CD4-positive, alpha-beta T cell (primary cell): ENCODE measurements at regions not wholly inside any gene's neighbourhood (a gene's known extent, or its start where the extent isn't known, plus 50 kb on each side); places are given as distances from the start of the nearest gene placed in this dataset.

ENCODE experiments used
- ATAC-seq: fragments of 200-7000 bp; cut with Tn5 transposase; one replicate; pipeline ENCODE4 v1.10.0; 2022; ENCODE audit warnings: mild to moderate bottlenecking; ENCODE audit not compliant: poor library complexity
- CTCF ChIA-PET: fragments of 350-600 bp; sonication (Branson Sonifier 250); formaldehyde crosslinking; loops from one replicate; lab custom pipeline; 2021; ENCODE audit warnings: antibody characterized with exemption, inconsistent platforms; lab: Charles Lee
- POLR2A ChIA-PET: fragments of 350-600 bp; sonication (Branson Sonifier 250); formaldehyde crosslinking; loops from one replicate; lab custom pipeline; 2021; ENCODE audit warnings: antibody characterized with exemption, inconsistent platforms; lab: Charles Lee
- DNase-seq, 14 experiments: peaks; one replicate each; pipeline ENCODE4 v3.0.0-alpha.2; 2013 to 2020; ENCODE audit warnings: mixed read lengths in 2 of 14
- H3K27ac ChIP-seq, 2 donors: one replicate each; pipeline versions ENCODE4 v1.5.1 to v1.7.0; 2013; ENCODE audit warnings: low read length in 2 of 2, low read depth in 1 of 2, mild to moderate bottlenecking in 1 of 2
- H3K27me3 ChIP-seq, 2 experiments: 1 replicate in 1 of 2; 2 replicates in 1 of 2; pipeline versions ENCODE4 v1.6.1 to v1.7.0; 2013; ENCODE audit warnings: low read length in 2 of 2, control low read depth in 1 of 2, mild to moderate bottlenecking in 1 of 2, moderate library complexity in 1 of 2; ENCODE audit not compliant: insufficient read depth in 2 of 2, control insufficient read depth in 1 of 2
- H3K36me3 ChIP-seq: one replicate; pipeline ENCODE4 v1.6.1; 2013; ENCODE audit warnings: low read length, control low read depth; ENCODE audit not compliant: insufficient read depth
- H3K4me1 ChIP-seq: one replicate; pipeline ENCODE4 v1.6.1; 2013; ENCODE audit warnings: low read length, control low read depth; ENCODE audit not compliant: insufficient read depth
- H3K4me3 ChIP-seq: one replicate; pipeline ENCODE4 v1.5.1; 2013; ENCODE audit warnings: mild to moderate bottlenecking, low read length, moderate library complexity
- H3K9me3 ChIP-seq, 2 experiments: 1 replicate in 1 of 2; 2 replicates in 1 of 2; pipeline versions ENCODE4 v1.6.1 to v1.7.0; 2013; ENCODE audit warnings: low read length in 2 of 2, mild to moderate bottlenecking in 2 of 2, control low read depth in 1 of 2, moderate library complexity in 1 of 2; ENCODE audit not compliant: control insufficient read depth in 1 of 2, insufficient read depth in 1 of 2
- H3K27ac Mint-ChIP-seq: one replicate; pipeline ENCODE4 v1.8.0; 2020; ENCODE audit warnings: mixed read lengths
- H3K27me3 Mint-ChIP-seq: one replicate; pipeline ENCODE4 v1.8.0; 2021; ENCODE audit warnings: mixed read lengths
- H3K36me3 Mint-ChIP-seq: one replicate; pipeline ENCODE4 v1.8.0; 2021; ENCODE audit warnings: low read depth, mixed read lengths
- H3K4me1 Mint-ChIP-seq: one replicate; pipeline ENCODE4 v1.8.0; 2021; ENCODE audit warnings: low read depth, mixed read lengths
- H3K4me3 Mint-ChIP-seq: one replicate; pipeline ENCODE4 v1.8.0; 2020; ENCODE audit warnings: mild to moderate bottlenecking, mixed read lengths
- H3K9me3 Mint-ChIP-seq: one replicate; pipeline ENCODE4 v1.8.0; 2020; ENCODE audit warnings: mixed read lengths
- intact Hi-C, 2 experiments: fragments of 100-400 bp; cut with DNase I in 1 of 2; cut with micrococcal nuclease in 1 of 2; formaldehyde crosslinking; loops; one replicate each; pipeline versions ENCODE4 v1.15.1 to v1.9.0; 2023 to 2025; cut with DNase I, micrococcal nuclease
- TF ChIP-seq, protein P1 (sequence below): fragments of 200-600 bp; IDR thresholded peaks from one replicate; pipeline ENCODE4 v1.8.0; 2022; ENCODE audit warnings: antibody characterized with exemption, mild to moderate bottlenecking

DNA sequence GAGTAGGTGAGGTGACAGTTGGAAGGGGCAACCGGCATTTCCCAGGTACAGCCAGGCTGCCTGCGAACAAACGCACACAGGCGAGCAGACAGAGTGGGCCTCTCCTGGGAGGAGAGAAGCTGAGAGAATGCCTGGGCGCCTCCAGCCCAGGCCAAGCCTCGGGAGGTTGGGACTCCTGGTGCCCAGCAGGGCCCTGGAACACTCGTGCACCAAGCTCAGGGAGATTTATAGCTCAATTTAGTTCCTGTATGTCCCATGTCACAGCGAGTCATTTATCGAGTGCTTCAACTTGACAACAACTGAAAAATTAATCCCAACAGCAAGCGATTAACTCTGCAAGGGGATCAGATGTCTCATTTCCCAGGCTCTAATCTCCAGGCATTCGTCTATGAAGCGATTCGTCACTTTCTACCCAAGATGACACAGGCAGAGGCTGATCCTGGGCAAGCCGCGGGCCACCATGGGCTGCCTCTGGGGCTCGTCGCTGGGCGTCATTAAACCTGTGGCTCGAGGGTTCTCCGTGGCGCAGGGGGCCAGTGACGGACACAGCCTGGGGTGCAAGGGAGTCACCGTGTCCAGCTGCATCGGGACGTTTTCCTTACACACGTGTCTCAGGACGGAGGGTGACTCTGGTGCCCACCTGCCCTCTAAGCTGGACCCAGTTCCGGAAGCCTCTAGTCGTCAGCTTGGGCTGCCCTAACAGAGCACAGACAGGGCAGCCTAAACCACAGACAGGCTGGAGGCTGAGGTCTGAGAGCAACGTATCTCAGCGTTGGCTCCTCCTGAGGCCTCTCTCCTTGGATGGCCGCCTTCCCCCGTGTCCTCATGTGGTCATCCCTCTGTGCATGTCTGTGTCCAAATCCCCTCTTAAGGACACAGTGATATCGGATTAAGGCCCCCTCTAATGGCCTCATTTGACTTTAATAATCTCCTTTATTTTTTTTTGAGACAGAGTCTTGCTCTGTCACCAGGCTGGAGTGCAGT is 154.1 kb downstream of the CTTN start:
- CTCF ChIA-PET, result no interaction called here
- intact Hi-C loops, result no loop called here
- no peaks in the 10 kb centered on the region for H3K36me3 Mint-ChIP-seq
- H3K9me3 Mint-ChIP-seq, result no peaks in the 10 kb centered on the region
- POLR2A ChIA-PET, result no interaction called here
- Histone ChIP-seq H3K4me1 (no peaks in the 10 kb centered on the region), H3K9me3 (peaks cover 0 to 3% of the 10 kb centered on the region in 2 experiments), H3K4me3 (no peak overlapping the region), H3K27me3 (no peaks in the 10 kb centered on the region), H3K27ac (no peak overlapping the region), H3K36me3 (no peaks in the 10 kb centered on the region)
- H3K4me3 Mint-ChIP-seq, result no peak overlapping the region
- no peaks in the 10 kb centered on the region for H3K27me3 Mint-ChIP-seq
- H3K4me1 Mint-ChIP-seq, result no peaks in the 10 kb centered on the region
- H3K27ac Mint-ChIP-seq, result no peak overlapping the region
- no peak for ATAC-seq
- TF ChIP-seq, protein P1, sequence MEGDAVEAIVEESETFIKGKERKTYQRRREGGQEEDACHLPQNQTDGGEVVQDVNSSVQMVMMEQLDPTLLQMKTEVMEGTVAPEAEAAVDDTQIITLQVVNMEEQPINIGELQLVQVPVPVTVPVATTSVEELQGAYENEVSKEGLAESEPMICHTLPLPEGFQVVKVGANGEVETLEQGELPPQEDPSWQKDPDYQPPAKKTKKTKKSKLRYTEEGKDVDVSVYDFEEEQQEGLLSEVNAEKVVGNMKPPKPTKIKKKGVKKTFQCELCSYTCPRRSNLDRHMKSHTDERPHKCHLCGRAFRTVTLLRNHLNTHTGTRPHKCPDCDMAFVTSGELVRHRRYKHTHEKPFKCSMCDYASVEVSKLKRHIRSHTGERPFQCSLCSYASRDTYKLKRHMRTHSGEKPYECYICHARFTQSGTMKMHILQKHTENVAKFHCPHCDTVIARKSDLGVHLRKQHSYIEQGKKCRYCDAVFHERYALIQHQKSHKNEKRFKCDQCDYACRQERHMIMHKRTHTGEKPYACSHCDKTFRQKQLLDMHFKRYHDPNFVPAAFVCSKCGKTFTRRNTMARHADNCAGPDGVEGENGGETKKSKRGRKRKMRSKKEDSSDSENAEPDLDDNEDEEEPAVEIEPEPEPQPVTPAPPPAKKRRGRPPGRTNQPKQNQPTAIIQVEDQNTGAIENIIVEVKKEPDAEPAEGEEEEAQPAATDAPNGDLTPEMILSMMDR, result no peak
- no peak for DNase-seq

GRCh38 chr11:70555078-70555477 is 156.7 kb downstream of the CTTN start:
- POLR2A ChIA-PET, result no interaction called here
- no peaks in the 10 kb centered on the region for H3K4me1 Mint-ChIP-seq
- Histone ChIP-seq H3K4me3 (no peak overlapping the region), H3K4me1 (no peaks in the 10 kb centered on the region), H3K9me3 (peaks cover 0 to 11% of the 10 kb centered on the region in 2 experiments), H3K27ac (no peak overlapping the region), H3K36me3 (no peaks in the 10 kb centered on the region), H3K27me3 (no peaks in the 10 kb centered on the region)
- CTCF ChIA-PET, result no interaction called here
- H3K4me3 Mint-ChIP-seq, result no peak overlapping the region
- ATAC-seq (no peak), DNase-seq (no peak)
- TF ChIP-seq, protein P1, result no peak
- no peak overlapping the region for H3K27ac Mint-ChIP-seq
- no peaks in the 10 kb centered on the region for H3K36me3 Mint-ChIP-seq
- H3K9me3 Mint-ChIP-seq, result no peaks in the 10 kb centered on the region
- H3K27me3 Mint-ChIP-seq, result no peaks in the 10 kb centered on the region
- intact Hi-C loops, result no loop called here

- no peaks in the 10 kb centered on the region for H3K4me1 ChIP-seq
- ATAC-seq (no peak), DNase-seq (no peak)
- no peaks in the 10 kb centered on the region for H3K27me3 ChIP-seq
- Mint-ChIP-seq H3K4me1 (no peaks in the 10 kb centered on the region), H3K4me3 (no peak overlapping the region), H3K9me3 (no peaks in the 10 kb centered on the region), H3K36me3 (no peaks in the 10 kb centered on the region), H3K27me3 (no peaks in the 10 kb centered on the region), H3K27ac (no peak overlapping the region)
- TF ChIP-seq, protein P1, result no peak
- intact Hi-C loops, result no loop called here
- H3K9me3 ChIP-seq, result peaks cover 0 to 11% of the 10 kb centered on the region in 2 experiments
- no peak overlapping the region for H3K4me3 ChIP-seq
- H3K27ac ChIP-seq, result no peak overlapping the region
- CTCF ChIA-PET, result no interaction called here
- no peaks in the 10 kb centered on the region for H3K36me3 ChIP-seq
- POLR2A ChIA-PET, result no interaction called here
Measured at GRCh38 chr11:70556884-70557741, 158.8 kb downstream of the CTTN start.
